ENCODE measurements at regions not wholly inside any gene's neighbourhood (a gene's known extent, or its start where the extent isn't known, plus 50 kb on each side); places are given as distances from the start of the nearest gene placed in this dataset.

- no peak for DNase-seq
These were observed 104.7 kb upstream of the PKDCC start for GRCh38 chr2:41943159-41943558.

- DNase-seq = no peak
These were observed 103.5 kb upstream of the PKDCC start for GRCh38 chr2:41944220-41944880.

- DNase-seq = no peak
These were observed 100.0 kb upstream of the PKDCC start for GRCh38 chr2:41947701-41948396.

- DNase-seq = no peak
These were observed 99.4 kb upstream of the PKDCC start for GRCh38 chr2:41948397-41948763.

GRCh38 chr2:41949091-41949882 is 98.5 kb upstream of the PKDCC start:
- DNase-seq = no peak

- no peak for DNase-seq
These were observed 97.7 kb upstream of the PKDCC start for GRCh38 chr2:41949883-41950665.

GRCh38 chr2:41950666-41950960 is 97.2 kb upstream of the PKDCC start:
- no peak for DNase-seq

GRCh38 chr2:41954304-41955291 is 93.2 kb upstream of the PKDCC start:
- no peak for DNase-seq

GRCh38 chr2:41955316-41956043 is 92.3 kb upstream of the PKDCC start:
- DNase-seq = no peak

GRCh38 chr2:41957431-41957830 is 90.4 kb upstream of the PKDCC start:
- DNase-seq = no peak

- DNase-seq = no peak
These were observed 89.6 kb upstream of the PKDCC start for GRCh38 chr2:41958251-41958650.

GRCh38 chr2:41958775-41959174 is 89.0 kb upstream of the PKDCC start:
- DNase-seq = no peak

GRCh38 chr2:41959760-41960159 is 88.1 kb upstream of the PKDCC start:
- DNase-seq = no peak

GRCh38 chr2:41962922-41963622 is 84.7 kb upstream of the PKDCC start:
- DNase-seq = no peak

- no peak for DNase-seq
These were observed 83.9 kb upstream of the PKDCC start for GRCh38 chr2:41963661-41964525.

- no peak for DNase-seq
These were observed 82.5 kb upstream of the PKDCC start for GRCh38 chr2:41965173-41965908.

GRCh38 chr2:41965909-41966295 is 81.9 kb upstream of the PKDCC start:
- DNase-seq = no peak

GRCh38 chr2:41966431-41966893 is 81.4 kb upstream of the PKDCC start:
- DNase-seq = no peak

- no peak for DNase-seq
These were observed 80.9 kb upstream of the PKDCC start for GRCh38 chr2:41966920-41967319.
